Mesenchymal stem cell (in vitro differentiated cells and primary cell): ENCODE measurements at regions not wholly inside any gene's neighbourhood (a gene's known extent, or its start where the extent isn't known, plus 50 kb on each side); places are given as distances from the start of the nearest gene placed in this dataset.
A peak's percentile ranks its signal among the peaks of the same experiment; 100 is the strongest.

Experiments
- DNase-seq: peaks from one replicate; pipeline ENCODE4 v3.0.0-alpha.2; 2013
- H2AFZ ChIP-seq: one replicate; pipeline ENCODE4 v1.6.1; 2013; ENCODE audit warnings: low read depth, mild to moderate bottlenecking, control low read depth, inconsistent platforms, low read length, moderate library complexity
- H2AK5ac ChIP-seq: 2 replicates; pipeline ENCODE4 v1.6.1; 2013; ENCODE audit warnings: low read length, moderate library complexity, mild to moderate bottlenecking, inconsistent platforms; ENCODE audit not compliant: severe bottlenecking
- H2BK120ac ChIP-seq: one replicate; pipeline ENCODE4 v1.6.1; 2013; ENCODE audit warnings: low read depth, mild to moderate bottlenecking, inconsistent platforms, low read length, moderate library complexity
- H2BK12ac ChIP-seq, 2 experiments: one replicate each; pipeline ENCODE4 v1.6.1; 2013; ENCODE audit warnings: inconsistent platforms in 2 of 2, low read length in 2 of 2, mild to moderate bottlenecking in 2 of 2, moderate library complexity in 2 of 2, control low read depth in 1 of 2
- H2BK15ac ChIP-seq: one replicate; pipeline ENCODE4 v1.6.1; 2013; ENCODE audit warnings: mild to moderate bottlenecking, low read depth, inconsistent platforms; ENCODE audit not compliant: poor library complexity, severe bottlenecking
- H2BK5ac ChIP-seq: 2 replicates; pipeline ENCODE4 v1.6.1; 2013; ENCODE audit warnings: low read depth, mild to moderate bottlenecking, low read length, control low read depth, inconsistent platforms; ENCODE audit not compliant: poor library complexity, severe bottlenecking
- H3K14ac ChIP-seq, 2 experiments: one replicate each; pipeline ENCODE4 v1.6.1; 2013; ENCODE audit warnings: inconsistent platforms in 2 of 2, low read length in 2 of 2, control low read depth in 1 of 2, mild to moderate bottlenecking in 1 of 2, moderate library complexity in 1 of 2
- H3K18ac ChIP-seq, 2 experiments: one replicate each; pipeline ENCODE4 v1.6.1; 2013; ENCODE audit warnings: inconsistent platforms in 2 of 2, low read length in 2 of 2, control low read depth in 1 of 2, low read depth in 1 of 2, mild to moderate bottlenecking in 1 of 2
- H3K23ac ChIP-seq, 2 experiments: one replicate each; pipeline ENCODE4 v1.6.1; 2013; ENCODE audit warnings: inconsistent platforms in 2 of 2, low read length in 2 of 2, mild to moderate bottlenecking in 2 of 2, moderate library complexity in 2 of 2, control low read depth in 1 of 2
- H3K27ac ChIP-seq: 2 replicates; pipeline ENCODE4 v1.5.1; 2013; ENCODE audit warnings: mild to moderate bottlenecking, moderate library complexity, low read length, control low read depth, inconsistent platforms; ENCODE audit not compliant: poor library complexity, severe bottlenecking
- H3K27me3 ChIP-seq, 2 experiments: 2 replicates each; pipeline versions ENCODE4 v1.6.1 to v1.7.0; 2013; ENCODE audit warnings: low read length in 2 of 2, mild to moderate bottlenecking in 2 of 2, moderate library complexity in 2 of 2, control low read depth in 1 of 2, inconsistent platforms in 1 of 2; ENCODE audit not compliant: control insufficient read depth in 1 of 2, insufficient read depth in 1 of 2
- H3K36me3 ChIP-seq, 2 experiments: 2 replicates each; pipeline versions ENCODE4 v1.6.1 to v1.7.0; 2013; ENCODE audit warnings: low read length in 2 of 2, control low read depth in 1 of 2, inconsistent platforms in 1 of 2, low read depth in 1 of 2, mild to moderate bottlenecking in 1 of 2; ENCODE audit not compliant: insufficient read depth in 2 of 2, control insufficient read depth in 1 of 2
- H3K4ac ChIP-seq, 2 experiments: one replicate each; pipeline ENCODE4 v1.6.1; 2013; ENCODE audit warnings: inconsistent platforms in 2 of 2, low read length in 2 of 2, mild to moderate bottlenecking in 2 of 2, moderate library complexity in 2 of 2, control low read depth in 1 of 2, low read depth in 1 of 2
- H3K4me1 ChIP-seq: 2 replicates; pipeline ENCODE4 v1.6.1; 2013; ENCODE audit warnings: low read depth, low read length, control low read depth; ENCODE audit not compliant: control insufficient read depth, insufficient read depth
- H3K4me2 ChIP-seq: 2 replicates; pipeline ENCODE4 v1.6.1; 2013; ENCODE audit warnings: low read length, mild to moderate bottlenecking, inconsistent platforms; ENCODE audit not compliant: poor library complexity, severe bottlenecking
- H3K4me3 ChIP-seq, 2 experiments: 2 replicates each; pipeline versions ENCODE4 v1.5.1 to v1.7.0; 2013; ENCODE audit warnings: low read length in 2 of 2, mild to moderate bottlenecking in 2 of 2, control low read depth in 1 of 2, low read depth in 1 of 2; ENCODE audit not compliant: insufficient read depth in 1 of 2
- H3K79me1 ChIP-seq: replicated peaks from 2 replicates; pipeline ENCODE4 v1.6.1; 2013; ENCODE audit warnings: mild to moderate bottlenecking, control low read depth, low read length, inconsistent platforms; ENCODE audit not compliant: poor library complexity, severe bottlenecking
- H3K9ac ChIP-seq: 2 replicates; pipeline ENCODE4 v1.7.0; 2013; ENCODE audit warnings: mild to moderate bottlenecking, low read length, moderate library complexity
- H3K9me3 ChIP-seq: 2 replicates; pipeline ENCODE4 v1.7.0; 2013; ENCODE audit warnings: mild to moderate bottlenecking, low read length; ENCODE audit not compliant: control insufficient read depth
- H4K8ac ChIP-seq: one replicate; pipeline ENCODE4 v1.6.1; 2013; ENCODE audit warnings: inconsistent platforms, mild to moderate bottlenecking, low read length, moderate library complexity
- H4K91ac ChIP-seq: one replicate; pipeline ENCODE4 v1.6.1; 2013; ENCODE audit warnings: mild to moderate bottlenecking, low read length, inconsistent platforms
- WGBS: methylation state at CpG from one replicate; pipeline ENCODE4 v1.1.7; 2013; ENCODE audit warnings: mixed read lengths; 5-methylcytosine and 5-hydroxymethylcytosine counted together

GRCh38 chr3:173217127-173217526 lies 76.1 kb upstream of the SPATA16 start:
- no peaks in the 10 kb centered on the region for H3K36me3 ChIP-seq
- no peak overlapping the region for H3K18ac ChIP-seq
- H2BK120ac ChIP-seq = no peak overlapping the region
- no peaks in the 10 kb centered on the region for H3K79me1 ChIP-seq
- H4K8ac ChIP-seq = no peak overlapping the region
- no peak overlapping the region for H2BK15ac ChIP-seq
- no peak overlapping the region for H3K4ac ChIP-seq
- H3K27me3 ChIP-seq = no peaks in the 10 kb centered on the region
- no peak overlapping the region for H2AFZ ChIP-seq
- WGBS = 86% methylated on average over 3 of the region's 3 CpGs
- H2BK12ac ChIP-seq = no peak overlapping the region
- no peak overlapping the region for H3K4me3 ChIP-seq
- no peak overlapping the region for H2AK5ac ChIP-seq
- H3K14ac ChIP-seq = no peak overlapping the region
- no peak overlapping the region for H3K27ac ChIP-seq
- peak; percentile 16 for DNase-seq
- H3K9ac ChIP-seq = no peak overlapping the region
- no peaks in the 10 kb centered on the region for H3K4me1 ChIP-seq
- no peak overlapping the region for H3K4me2 ChIP-seq
- H3K23ac ChIP-seq = no peak overlapping the region
- H2BK5ac ChIP-seq = no peak overlapping the region
- peaks cover 21% of the 10 kb centered on the region for H3K9me3 ChIP-seq
- H4K91ac ChIP-seq = no peak overlapping the region

- no peak overlapping the region for H2BK120ac ChIP-seq
- no peak overlapping the region for H2BK12ac ChIP-seq
- H3K27me3 ChIP-seq = no peaks in the 10 kb centered on the region
- H2AFZ ChIP-seq = no peak overlapping the region
- no peak overlapping the region for H3K27ac ChIP-seq
- H4K8ac ChIP-seq = no peak overlapping the region
- H3K18ac ChIP-seq = no peak overlapping the region
- H4K91ac ChIP-seq = no peak overlapping the region
- no peak overlapping the region for H3K14ac ChIP-seq
- no peak overlapping the region for H3K4me2 ChIP-seq
- no peak overlapping the region for H2BK15ac ChIP-seq
- no peak overlapping the region for H3K9ac ChIP-seq
- 41% methylated on average over 1 of the region's 1 CpG for WGBS
- DNase-seq = no peak
- no peak overlapping the region for H2BK5ac ChIP-seq
- H3K36me3 ChIP-seq = no peaks in the 10 kb centered on the region
- H3K4me1 ChIP-seq = no peaks in the 10 kb centered on the region
- no peak overlapping the region for H3K4ac ChIP-seq
- H2AK5ac ChIP-seq = no peak overlapping the region
- no peak overlapping the region for H3K4me3 ChIP-seq
- no peaks in the 10 kb centered on the region for H3K79me1 ChIP-seq
- peaks cover 16% of the 10 kb centered on the region for H3K9me3 ChIP-seq
- no peak overlapping the region for H3K23ac ChIP-seq
Measured at GRCh38 chr3:173216063-173216462, 75.0 kb upstream of the SPATA16 start.

GRCh38 chr3:173214576-173214975 lies 73.5 kb upstream of the SPATA16 start:
- no peak for DNase-seq
- no peak overlapping the region for H2BK120ac ChIP-seq
- H4K91ac ChIP-seq = no peak overlapping the region
- no peaks in the 10 kb centered on the region for H3K27me3 ChIP-seq
- H3K9me3 ChIP-seq = peaks cover 7% of the 10 kb centered on the region
- no peak overlapping the region for H3K18ac ChIP-seq
- H2AK5ac ChIP-seq = no peak overlapping the region
- H3K14ac ChIP-seq = peak overlapping the region in 1 of 2 experiments; percentile 20
- H3K9ac ChIP-seq = no peak overlapping the region
- H3K36me3 ChIP-seq = no peaks in the 10 kb centered on the region
- no peak overlapping the region for H3K4ac ChIP-seq
- no peak overlapping the region for H3K4me2 ChIP-seq
- no peaks in the 10 kb centered on the region for H3K79me1 ChIP-seq
- H3K4me3 ChIP-seq = no peak overlapping the region
- no peak overlapping the region for H4K8ac ChIP-seq
- H3K27ac ChIP-seq = no peak overlapping the region
- no peaks in the 10 kb centered on the region for H3K4me1 ChIP-seq
- no peak overlapping the region for H2BK5ac ChIP-seq
- no peak overlapping the region for H3K23ac ChIP-seq
- no peak overlapping the region for H2AFZ ChIP-seq
- no peak overlapping the region for H2BK15ac ChIP-seq
- WGBS = 69% methylated on average over 3 of the region's 3 CpGs
- no peak overlapping the region for H2BK12ac ChIP-seq

- Histone ChIP-seq H3K36me3 (no peaks in the 10 kb centered on the region), H3K9me3 (peaks cover 32% of the 10 kb centered on the region), H4K91ac (no peak overlapping the region), H2BK15ac (no peak overlapping the region), H3K79me1 (no peaks in the 10 kb centered on the region), H3K18ac (no peak overlapping the region), H3K4me2 (no peak overlapping the region), H2AFZ (no peak overlapping the region), H2BK5ac (no peak overlapping the region), H2BK12ac (no peak overlapping the region), H3K14ac (no peak overlapping the region), H3K9ac (no peak overlapping the region), H3K27me3 (no peaks in the 10 kb centered on the region), H2AK5ac (no peak overlapping the region), H3K4ac (no peak overlapping the region), H2BK120ac (no peak overlapping the region), H3K4me3 (no peak overlapping the region), H3K4me1 (no peaks in the 10 kb centered on the region), H3K23ac (no peak overlapping the region), H4K8ac (no peak overlapping the region), H3K27ac (no peak overlapping the region)
- DNase-seq = no peak
Measured at GRCh38 chr3:173199568-173199967, 58.5 kb upstream of the SPATA16 start.
